Spleen (tissue), 11 donors: ENCODE measurements at regions not wholly inside any gene's neighbourhood (a gene's known extent, or its start where the extent isn't known, plus 50 kb on each side); places are given as distances from the start of the nearest gene placed in this dataset.

ENCODE experiments used
- DNase-seq: peaks from one replicate; pipeline ENCODE4 v3.0.0-alpha.2; 2020
- H3K27ac ChIP-seq, 8 donors: fragments of 200-600 bp; sonication (generic) in 7 of 8; 1 replicate in 4 of 8; 2 replicates in 4 of 8; pipeline versions ENCODE4 v1.5.0 to v1.8.0; 2016 to 2021; ENCODE audit warnings: inconsistent platforms in 4 of 8, mild to moderate bottlenecking in 4 of 8, moderate library complexity in 1 of 8
- H3K27me3 ChIP-seq, 7 donors: fragments of 200-600 bp; sonication (generic) in 6 of 7; replicated peaks in 1 of 7; 1 replicate in 4 of 7; 2 replicates in 3 of 7; pipeline versions ENCODE4 v1.5.0 to v1.8.0; 2016 to 2021; ENCODE audit warnings: inconsistent platforms in 3 of 7, mild to moderate bottlenecking in 1 of 7
- H3K36me3 ChIP-seq, 6 donors: fragments of 200-600 bp; sonication (generic) in 5 of 6; 1 replicate in 4 of 6; 2 replicates in 2 of 6; pipeline versions ENCODE4 v1.5.0 to v1.8.0; 2016 to 2021; ENCODE audit warnings: inconsistent platforms in 2 of 6
- H3K4me1 ChIP-seq, 6 donors: fragments of 200-600 bp; sonication (generic) in 5 of 6; 1 replicate in 3 of 6; 2 replicates in 3 of 6; pipeline versions ENCODE4 v1.5.0 to v1.8.0; 2016 to 2021; ENCODE audit warnings: inconsistent platforms in 3 of 6
- H3K4me3 ChIP-seq, 8 donors: fragments of 200-600 bp; sonication (generic) in 7 of 8; 1 replicate in 4 of 8; 2 replicates in 4 of 8; pipeline versions ENCODE4 v1.5.0 to v1.8.0; 2016 to 2021; ENCODE audit warnings: inconsistent platforms in 4 of 8, mild to moderate bottlenecking in 4 of 8, moderate library complexity in 2 of 8
- H3K9me3 ChIP-seq, 8 donors: fragments of 200-600 bp; sonication (generic) in 7 of 8; 1 replicate in 4 of 8; 2 replicates in 4 of 8; pipeline versions ENCODE4 v1.5.0 to v1.8.0; 2016 to 2021; ENCODE audit warnings: inconsistent platforms in 4 of 8
- POLR2A ChIP-seq, 3 donors: fragments of 450-650 bp; IDR thresholded peaks; one replicate each; pipeline ENCODE4 v1.5.1; 2017; ENCODE audit warnings: antibody characterized with exemption in 3 of 3, mild to moderate bottlenecking in 1 of 3
- POLR2AphosphoS5 ChIP-seq, 3 donors: sonication (generic); formaldehyde crosslinking; IDR thresholded peaks; one replicate each; pipeline ENCODE4 v1.5.1; 2017; ENCODE audit warnings: antibody characterized with exemption in 3 of 3
- WGBS, 5 donors: extraction: QIAGEN DNeasy Blood & Tissue Kit in 3 of 5; methylation state at CpG; one replicate each; pipeline versions ENCODE4 v1.1.5 to v1.1.7; 2013 to 2018; 5-methylcytosine and 5-hydroxymethylcytosine counted together
- intact Hi-C: fragments of 100-400 bp; cut with DNase I; formaldehyde crosslinking; loops from one replicate; pipeline ENCODE4 v1.15.0; 2023; ENCODE audit warnings: low total_unique reads
- TF ChIP-seq, protein P1 (sequence below), 11 experiments: fragments of 200-600 bp in 7 of 11; fragments of 450-650 bp in 4 of 11; sonication (generic) in 4 of 11; IDR thresholded peaks in 8 of 11; conservative IDR thresholded peaks in 3 of 11; 1 replicate in 7 of 11; 2 replicates in 4 of 11; pipeline versions ENCODE4 v1.4.0 to v1.8.0; 2016 to 2021; ENCODE audit warnings: antibody characterized with exemption in 11 of 11, inconsistent platforms in 4 of 11, mild to moderate bottlenecking in 1 of 11
- donor health status: healthy with polysubstance abuse.
- donor health status: DM: no; HTN: no; CAD: no; lungs with moderate emphysema.
- donor health status: DM: no; HTN: no; CAD: no.
- donor health status: Bipolar disorder and iron deficiency.
- donor health status: healthy.
- donor health status: DM: no; HTN: no; CAD: no.
- donor health status: DM: yes; HTN: yes; CAD: no.

DNA sequence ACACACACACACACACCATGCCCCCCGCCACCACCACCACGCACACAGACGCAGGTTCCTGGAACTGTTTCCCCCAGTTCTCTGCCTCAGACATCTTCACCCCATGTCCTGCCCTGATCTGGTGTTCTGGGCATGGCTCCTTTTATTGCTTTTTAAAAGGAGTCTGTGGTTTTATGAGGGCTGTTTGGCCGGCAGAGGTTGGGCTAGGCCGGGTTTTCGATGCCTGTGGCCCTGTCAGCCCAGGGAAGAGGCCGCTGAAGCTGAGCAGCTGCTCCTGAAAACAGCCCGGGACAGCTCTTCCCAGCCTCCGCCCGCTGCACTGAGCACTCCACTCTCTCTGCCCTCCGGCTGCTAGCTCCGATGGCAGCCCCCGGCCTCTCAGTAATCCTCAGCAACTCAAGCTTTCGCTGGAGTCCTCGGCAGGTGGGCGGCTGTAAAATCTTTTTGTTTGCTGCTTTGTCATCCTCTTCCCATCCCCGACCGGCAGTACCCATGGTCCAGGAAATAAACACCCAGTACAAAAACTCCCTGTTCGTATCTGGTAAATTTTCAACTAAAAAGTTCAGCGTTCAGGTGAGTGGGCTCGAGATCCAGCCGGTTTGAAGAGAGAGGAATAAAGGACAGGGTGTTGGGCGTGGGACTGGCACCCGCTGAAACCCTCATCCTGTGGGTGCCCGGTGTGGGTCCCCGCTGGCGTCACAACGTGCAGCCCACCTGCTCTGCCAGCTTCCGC lies 103.0 kb upstream of the ERCC6L2 start:
- H3K27me3 ChIP-seq: peaks cover 0 to 29% (median 0%) of the 10 kb centered on the region in 7 donors
- H3K36me3 ChIP-seq: no peaks in the 10 kb centered on the region
- TF ChIP-seq, protein P1, sequence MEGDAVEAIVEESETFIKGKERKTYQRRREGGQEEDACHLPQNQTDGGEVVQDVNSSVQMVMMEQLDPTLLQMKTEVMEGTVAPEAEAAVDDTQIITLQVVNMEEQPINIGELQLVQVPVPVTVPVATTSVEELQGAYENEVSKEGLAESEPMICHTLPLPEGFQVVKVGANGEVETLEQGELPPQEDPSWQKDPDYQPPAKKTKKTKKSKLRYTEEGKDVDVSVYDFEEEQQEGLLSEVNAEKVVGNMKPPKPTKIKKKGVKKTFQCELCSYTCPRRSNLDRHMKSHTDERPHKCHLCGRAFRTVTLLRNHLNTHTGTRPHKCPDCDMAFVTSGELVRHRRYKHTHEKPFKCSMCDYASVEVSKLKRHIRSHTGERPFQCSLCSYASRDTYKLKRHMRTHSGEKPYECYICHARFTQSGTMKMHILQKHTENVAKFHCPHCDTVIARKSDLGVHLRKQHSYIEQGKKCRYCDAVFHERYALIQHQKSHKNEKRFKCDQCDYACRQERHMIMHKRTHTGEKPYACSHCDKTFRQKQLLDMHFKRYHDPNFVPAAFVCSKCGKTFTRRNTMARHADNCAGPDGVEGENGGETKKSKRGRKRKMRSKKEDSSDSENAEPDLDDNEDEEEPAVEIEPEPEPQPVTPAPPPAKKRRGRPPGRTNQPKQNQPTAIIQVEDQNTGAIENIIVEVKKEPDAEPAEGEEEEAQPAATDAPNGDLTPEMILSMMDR (IDR thresholded peaks at IDR 0.05 in 8 of 11, conservative IDR thresholded peaks at IDR 0.05 in 3 of 11): no peak
- TF ChIP-seq POLR2A (IDR thresholded peaks at IDR 0.05) (no peak), POLR2AphosphoS5 (IDR thresholded peaks at IDR 0.05) (no peak)
- WGBS, 5 donors: 52 to 68% (median 62%) methylated on average over 27 to 29 of the region's 29 CpGs
- intact Hi-C loops: no loop called here
- DNase-seq: no peak
- no peak overlapping the region for H3K4me3 ChIP-seq
- no peaks in the 10 kb centered on the region for H3K9me3 ChIP-seq
- H3K27ac ChIP-seq: peak overlapping the region in 3 of 8 donors; percentile 15 to 53 (median 38)
- no peaks in the 10 kb centered on the region for H3K4me1 ChIP-seq

DNA sequence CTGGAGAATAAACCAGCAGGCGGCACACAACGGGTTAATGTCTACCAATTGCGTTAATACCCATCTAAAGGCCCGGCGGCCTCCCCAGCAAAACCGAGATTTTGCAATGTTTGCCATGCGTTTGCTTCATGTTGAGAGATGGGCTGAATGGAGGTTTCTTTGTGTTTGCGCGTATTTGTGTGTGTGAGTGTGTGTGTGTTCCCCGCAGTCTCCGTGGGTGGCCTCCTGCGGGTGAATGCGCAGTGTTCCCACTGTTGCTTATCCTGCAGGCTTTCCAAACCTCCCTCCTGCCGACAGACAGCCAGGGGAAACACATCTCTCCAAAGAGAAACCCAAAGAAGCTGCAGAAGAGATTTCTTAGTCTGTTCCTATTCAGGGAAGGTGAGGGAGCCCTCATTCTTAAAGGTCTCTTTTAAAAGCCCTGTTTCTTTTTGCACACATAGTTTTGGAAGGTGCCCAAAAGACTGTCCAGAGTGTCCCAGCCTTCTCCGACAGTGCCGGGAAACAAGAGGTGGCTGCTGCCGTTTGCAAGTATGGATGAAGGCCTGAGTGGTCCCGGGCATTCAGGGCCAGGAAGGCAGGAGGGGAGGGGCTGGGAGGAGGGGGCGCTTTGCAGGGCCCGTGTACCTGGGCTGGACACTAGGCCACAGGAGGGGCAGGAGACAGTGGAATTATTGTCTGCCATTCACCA lies 103.8 kb upstream of the ERCC6L2 start:
- no peaks in the 10 kb centered on the region for H3K4me1 ChIP-seq
- TF ChIP-seq, protein P1 (IDR thresholded peaks at IDR 0.05 in 8 of 11, conservative IDR thresholded peaks at IDR 0.05 in 3 of 11): no peak
- TF ChIP-seq POLR2A (IDR thresholded peaks at IDR 0.05): no peak
- peak overlapping the region in 3 of 8 donors; percentile 15 to 53 (median 38) for H3K27ac ChIP-seq
- peaks cover 0 to 29% (median 0%) of the 10 kb centered on the region in 7 donors for H3K27me3 ChIP-seq
- no peaks in the 10 kb centered on the region for H3K9me3 ChIP-seq
- WGBS, 5 donors: 25 to 52% (median 41%) methylated on average over 20 of the region's 20 CpGs
- no peak overlapping the region for H3K4me3 ChIP-seq
- intact Hi-C loops: no loop called here
- no peaks in the 10 kb centered on the region for H3K36me3 ChIP-seq
- DNase-seq: no peak

DNA sequence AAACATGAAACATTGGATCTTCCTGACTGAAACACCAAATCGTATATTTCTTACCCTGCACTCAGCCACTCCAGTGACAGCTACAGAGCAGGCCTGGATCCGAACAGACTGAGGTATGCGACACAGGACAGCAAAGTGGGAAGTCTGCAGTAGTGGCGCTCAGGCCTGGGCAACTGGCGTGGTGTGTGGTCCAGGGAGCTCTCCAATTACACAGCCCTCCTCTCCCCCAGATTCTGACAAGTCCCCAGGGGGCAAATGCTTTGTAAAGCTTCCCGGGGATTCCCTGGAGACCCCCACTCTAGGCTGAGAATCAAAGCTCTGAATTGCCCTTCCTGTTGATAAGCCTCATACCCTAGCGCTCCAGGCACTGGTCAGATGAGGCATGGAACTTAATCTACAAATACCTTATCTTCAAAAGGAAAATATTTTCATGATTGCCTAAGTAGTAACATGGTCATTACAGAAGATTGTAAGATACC lies 104.8 kb upstream of the ERCC6L2 start:
- Histone ChIP-seq H3K9me3 (no peaks in the 10 kb centered on the region), H3K27me3 (peaks cover 0 to 29% (median 0%) of the 10 kb centered on the region in 7 donors), H3K27ac (no peak overlapping the region), H3K36me3 (no peaks in the 10 kb centered on the region), H3K4me1 (no peaks in the 10 kb centered on the region), H3K4me3 (no peak overlapping the region)
- TF ChIP-seq POLR2AphosphoS5 (IDR thresholded peaks at IDR 0.05) (no peak), POLR2A (IDR thresholded peaks at IDR 0.05) (no peak)
- TF ChIP-seq, protein P1 (IDR thresholded peaks at IDR 0.05 in 8 of 11, conservative IDR thresholded peaks at IDR 0.05 in 3 of 11): no peak
- intact Hi-C loops: no loop called here
- no peak for DNase-seq
- 50 to 75% (median 65%) methylated on average over 7 of the region's 7 CpGs for WGBS, 5 donors

DNA sequence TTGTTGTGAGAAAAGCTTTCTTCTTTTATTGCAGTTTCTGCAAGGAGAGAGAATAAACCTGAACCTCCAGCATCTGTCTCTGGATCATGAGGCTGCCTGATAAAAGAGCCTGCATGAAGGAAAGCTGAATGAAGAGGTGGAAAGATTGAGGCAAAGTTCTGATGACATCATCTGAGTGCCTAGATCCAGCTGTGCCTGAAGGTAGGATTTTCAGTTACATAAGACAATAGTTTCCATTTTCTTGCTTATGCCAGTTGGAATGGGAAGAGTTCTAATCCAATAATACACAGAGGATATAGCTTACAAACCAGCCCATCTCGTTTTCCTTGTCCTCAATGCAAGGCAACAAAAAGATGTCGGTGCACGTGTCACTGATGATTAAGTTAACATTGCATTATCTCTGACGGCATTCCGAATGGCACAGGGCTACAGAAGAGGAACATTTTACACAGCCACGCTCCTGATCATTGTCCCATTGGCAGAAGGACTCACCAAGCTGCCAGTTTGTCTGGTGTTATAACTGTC lies 105.5 kb upstream of the ERCC6L2 start:
- DNase-seq: no peak
- H3K36me3 ChIP-seq: no peaks in the 10 kb centered on the region
- no peaks in the 10 kb centered on the region for H3K9me3 ChIP-seq
- no peak overlapping the region for H3K4me3 ChIP-seq
- H3K27ac ChIP-seq: no peak overlapping the region
- H3K27me3 ChIP-seq: peaks cover 0 to 29% (median 0%) of the 10 kb centered on the region in 7 donors
- no peaks in the 10 kb centered on the region for H3K4me1 ChIP-seq
- TF ChIP-seq POLR2A (IDR thresholded peaks at IDR 0.05): no peak
- intact Hi-C loops: no loop called here
- WGBS, 5 donors: 85 to 94% (median 91%) methylated on average over 6 of the region's 6 CpGs
